HK-2 (cell line): ENCODE measurements at regions not wholly inside any gene's neighbourhood (a gene's known extent, or its start where the extent isn't known, plus 50 kb on each side); places are given as distances from the start of the nearest gene placed in this dataset.
"Not testable (repeated sequence)": the region's sequence is repeated elsewhere in the genome, so short reads cannot be mapped to it uniquely, and the experiment has no call there.

Experiments
- DNase-seq: peaks from one replicate; pipeline ENCODE4 v3.0.0-alpha.2; 2018; ENCODE audit not compliant: unreplicated experiment

GRCh38 chr2:239746559-239747246 lies 278.4 kb downstream of the NDUFA10 start:
- DNase-seq: no peak

GRCh38 chr2:239745386-239746227 lies 279.5 kb downstream of the NDUFA10 start:
- no peak for DNase-seq

DNA sequence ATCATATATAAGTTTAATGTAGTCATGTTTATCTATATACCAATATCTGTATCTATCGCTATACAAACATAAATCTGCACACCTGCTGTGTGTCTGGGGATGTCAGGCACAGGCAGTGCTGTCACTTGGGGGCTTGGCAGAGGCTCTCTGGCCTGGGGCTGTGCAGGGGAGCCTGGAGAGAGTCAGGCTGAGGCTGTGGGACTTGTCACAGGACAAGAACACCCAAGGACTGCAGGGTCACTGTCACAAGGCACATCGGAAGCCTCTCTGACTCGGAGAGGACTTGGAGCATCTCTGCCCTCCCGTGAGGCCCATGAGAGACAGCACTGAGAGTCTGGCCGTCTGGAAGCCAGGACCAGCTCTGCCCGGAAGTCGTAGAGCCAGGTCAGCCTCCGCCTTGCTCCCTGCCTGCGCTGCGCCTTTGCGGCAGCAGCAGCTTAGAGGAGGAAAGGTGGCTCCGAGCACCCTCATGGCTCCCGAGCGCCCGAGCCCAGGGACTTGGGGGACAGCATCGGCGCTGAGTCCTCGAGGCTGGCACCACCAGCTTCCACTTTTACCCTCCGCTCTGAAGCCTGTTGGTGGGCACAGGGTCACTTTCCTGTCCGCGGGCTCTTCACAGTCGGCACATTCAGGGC lies 280.3 kb downstream of the NDUFA10 start:
- no peak for DNase-seq

DNA sequence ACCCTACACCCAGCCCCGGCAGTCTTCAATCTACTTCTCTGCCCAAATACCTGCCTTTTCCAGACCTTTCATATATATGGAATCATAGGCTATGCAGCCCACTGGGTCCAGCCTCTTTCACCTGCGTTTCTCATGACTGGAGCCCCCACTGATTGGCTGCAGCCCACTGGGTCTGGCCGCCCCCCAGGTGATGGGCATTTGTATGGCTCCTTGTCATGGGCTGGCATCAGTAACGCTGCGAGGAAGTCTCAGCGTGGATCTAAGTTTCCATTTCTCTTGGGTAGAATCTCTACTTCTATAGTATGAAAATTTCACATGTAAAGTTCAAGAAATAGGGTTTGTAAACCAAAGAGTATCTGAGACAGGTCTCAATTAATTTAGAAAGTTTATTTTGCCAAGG lies 281.9 kb downstream of the NDUFA10 start:
- DNase-seq: no peak

DNA sequence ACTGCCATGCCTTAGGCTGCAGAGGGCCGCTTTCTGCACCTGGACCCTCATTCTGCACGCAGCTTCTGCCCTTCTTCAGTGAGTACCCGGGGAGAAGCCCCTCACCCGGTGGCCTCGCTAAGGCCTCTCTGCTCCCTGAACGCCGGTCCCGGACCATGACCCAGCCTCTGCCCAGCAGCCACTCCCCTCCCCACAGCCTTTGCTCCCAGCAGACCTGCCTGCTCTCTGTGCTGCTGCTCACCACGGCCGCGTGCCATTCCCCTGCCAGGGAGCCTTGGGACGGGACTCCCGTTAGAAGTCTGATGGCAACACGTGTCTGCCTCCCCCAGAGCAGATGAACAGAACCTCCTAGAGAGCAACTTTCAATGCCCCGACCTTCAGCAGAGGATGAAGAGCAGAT lies 282.8 kb downstream of the NDUFA10 start:
- no peak for DNase-seq

DNA sequence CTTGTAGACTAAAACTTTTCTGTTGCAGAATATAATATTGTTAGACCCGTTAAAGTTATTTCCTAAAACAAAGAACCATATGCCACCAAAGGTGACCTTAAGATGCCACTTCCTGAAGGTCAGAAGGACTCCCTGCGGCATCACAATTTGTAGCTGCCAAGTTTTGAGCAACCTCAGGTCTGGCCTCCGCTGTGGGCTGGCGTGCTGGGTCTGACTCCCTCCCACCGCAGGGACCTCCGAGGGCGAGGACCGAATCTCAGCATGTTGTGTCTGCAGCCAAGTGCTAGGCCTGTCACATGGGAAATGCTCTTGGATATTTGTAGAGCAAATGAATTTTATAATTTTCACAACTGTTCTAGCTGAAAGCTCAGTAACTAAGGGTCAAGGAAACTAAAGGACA lies 285.9 kb downstream of the NDUFA10 start:
- DNase-seq: no peak

DNA sequence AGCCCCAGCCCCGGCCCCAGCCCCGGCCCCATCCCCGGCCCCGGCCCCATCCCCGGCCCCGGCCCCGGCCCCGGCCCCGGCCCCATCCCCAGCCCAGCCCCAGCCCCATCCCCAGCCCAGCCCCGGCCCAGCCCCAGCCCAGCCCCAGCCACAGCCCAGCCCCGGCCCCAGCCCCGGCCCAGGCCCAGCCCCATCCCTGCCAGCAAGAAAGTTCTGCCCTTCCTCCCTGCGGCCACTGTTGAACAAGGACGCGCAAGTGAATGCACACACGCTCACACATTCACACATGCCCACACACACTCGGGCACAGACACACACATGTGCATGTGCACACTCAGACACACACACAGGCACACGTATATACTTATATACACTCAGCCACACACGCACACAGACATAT lies 287.0 kb downstream of the NDUFA10 start:
- no peak for DNase-seq

DNA sequence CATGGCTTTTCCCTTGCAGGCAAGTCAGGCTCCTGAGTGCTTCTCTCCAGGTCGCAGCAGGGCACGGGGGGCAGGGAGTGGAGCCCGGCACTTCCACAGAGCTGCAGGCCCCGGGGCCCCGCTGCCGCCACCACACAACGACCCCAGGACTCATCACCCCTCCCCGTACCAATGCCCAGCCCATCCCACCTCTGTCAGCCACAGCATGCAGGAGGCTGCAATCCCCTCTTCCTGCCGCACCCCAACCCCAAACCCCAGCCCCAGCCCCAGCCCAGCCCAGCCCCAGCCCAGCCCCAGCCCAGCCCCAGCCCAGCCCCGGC lies 288.0 kb downstream of the NDUFA10 start:
- no peak for DNase-seq

- no peak for DNase-seq
Observed at GRCh38 chr2:239736358-239737143, 288.6 kb downstream of the NDUFA10 start.

- no peak for DNase-seq
Observed at GRCh38 chr2:239735829-239736357, 289.2 kb downstream of the NDUFA10 start.

DNA sequence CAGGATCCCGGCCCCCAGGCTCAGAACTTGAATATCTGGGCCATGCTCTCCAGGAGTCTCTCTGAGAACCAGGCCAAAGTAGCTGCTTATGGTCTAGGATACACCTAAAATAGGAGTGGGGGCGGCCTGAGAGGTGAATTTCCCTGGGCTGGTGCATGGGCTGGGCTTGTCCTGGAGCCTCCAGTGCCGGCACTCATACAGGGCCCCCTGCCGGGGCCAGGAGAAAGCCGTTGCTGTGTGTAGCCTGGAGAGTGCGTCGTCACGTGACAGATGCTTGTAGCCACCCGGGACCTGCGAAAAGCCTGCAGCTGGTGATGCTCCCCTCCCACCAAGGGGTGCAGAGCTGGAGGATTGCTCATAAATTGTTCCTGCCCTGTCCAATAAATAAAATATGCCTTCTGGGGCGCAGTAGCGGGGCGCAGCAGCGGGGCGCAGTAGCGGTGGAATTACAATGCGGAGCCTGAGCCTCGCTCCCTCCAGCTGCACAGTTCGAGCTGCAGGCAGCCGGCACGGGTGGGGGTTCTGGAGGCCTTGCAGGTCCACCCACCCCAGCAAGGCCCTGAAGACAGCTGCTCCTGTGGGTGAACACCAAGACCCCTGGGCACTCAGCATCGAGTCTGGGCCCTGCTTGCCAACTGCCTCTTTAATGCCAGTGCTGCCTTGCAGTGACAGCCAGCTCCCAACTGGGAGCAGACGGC lies 289.9 kb downstream of the NDUFA10 start:
- no peak for DNase-seq

GRCh38 chr2:239734436-239735005 lies 290.6 kb downstream of the NDUFA10 start:
- DNase-seq: no peak

- no peak for DNase-seq
Observed at GRCh38 chr2:239732666-239733010, 292.5 kb downstream of the NDUFA10 start.

- no peak for DNase-seq
Observed at GRCh38 chr2:239731998-239732665, 293.0 kb downstream of the NDUFA10 start.

DNA sequence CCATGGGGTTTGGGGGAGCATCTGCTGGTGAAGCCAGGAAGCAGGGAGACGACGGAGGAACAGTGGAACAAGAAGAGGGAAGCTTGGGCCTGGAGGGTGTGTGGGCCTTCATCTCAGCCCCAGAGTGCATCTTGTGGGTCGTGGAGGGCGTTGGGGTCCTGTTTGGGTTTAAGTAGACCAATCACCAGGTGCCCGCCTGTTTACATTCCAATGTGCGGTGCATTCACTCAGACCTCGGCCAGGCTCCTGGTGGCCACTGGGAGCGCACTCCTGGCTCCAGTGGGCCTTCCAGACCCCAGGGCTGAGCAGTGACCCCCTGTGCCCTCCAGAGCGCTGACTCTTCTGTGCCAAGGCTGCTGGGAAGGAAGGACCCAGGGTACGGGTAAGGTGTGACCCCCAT lies 293.7 kb downstream of the NDUFA10 start:
- no peak for DNase-seq

GRCh38 chr2:239730897-239731296 lies 294.2 kb downstream of the NDUFA10 start:
- no peak for DNase-seq

- not testable (repeated sequence) for DNase-seq
Observed at GRCh38 chr2:239730567-239730882, 294.6 kb downstream of the NDUFA10 start.

DNA sequence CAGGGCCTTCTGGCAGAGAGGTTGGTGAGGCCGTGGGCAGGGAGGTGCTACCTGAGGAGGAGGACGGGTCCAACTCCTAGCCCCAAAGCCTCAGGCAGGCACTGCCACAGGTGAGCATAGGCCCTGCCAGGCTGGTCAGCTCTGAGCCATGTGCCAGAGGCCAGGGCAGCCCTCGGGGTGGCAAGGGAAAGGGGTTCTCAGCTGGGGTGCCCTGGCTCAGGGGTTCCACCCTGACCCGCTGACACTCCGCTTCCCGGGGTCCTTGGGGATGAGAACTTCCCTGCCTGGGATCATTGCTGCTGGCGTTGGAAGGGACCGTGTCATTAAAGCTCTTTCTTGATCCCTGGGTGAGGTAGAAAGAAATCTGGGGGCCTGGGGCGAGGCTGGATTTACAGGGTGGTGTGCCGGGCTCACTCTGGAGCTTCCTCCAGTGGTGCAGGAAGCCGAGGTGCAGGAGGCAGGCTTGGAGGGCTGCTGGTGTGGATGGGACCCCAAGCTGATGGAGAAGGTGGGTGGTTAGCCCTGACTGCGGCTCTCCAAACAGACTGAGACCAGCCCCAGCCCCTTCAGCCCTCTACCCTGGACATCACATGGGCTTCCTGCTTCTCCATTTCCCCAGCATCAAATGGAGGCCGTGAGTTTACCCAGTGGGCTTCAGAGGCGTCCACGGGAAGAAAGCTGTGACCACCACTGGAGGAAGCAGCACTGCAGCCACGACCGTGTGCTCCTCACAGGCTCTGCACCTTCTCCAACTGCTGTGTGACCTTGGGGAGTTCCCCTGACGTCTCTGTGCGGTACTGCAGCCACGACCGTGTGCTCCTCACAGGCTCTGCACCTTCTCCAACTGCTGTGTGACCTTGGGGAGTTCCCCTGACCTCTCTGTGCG lies 295.2 kb downstream of the NDUFA10 start:
- no peak for DNase-seq

GRCh38 chr2:239729151-239729550 lies 296.0 kb downstream of the NDUFA10 start:
- DNase-seq: no peak

DNA sequence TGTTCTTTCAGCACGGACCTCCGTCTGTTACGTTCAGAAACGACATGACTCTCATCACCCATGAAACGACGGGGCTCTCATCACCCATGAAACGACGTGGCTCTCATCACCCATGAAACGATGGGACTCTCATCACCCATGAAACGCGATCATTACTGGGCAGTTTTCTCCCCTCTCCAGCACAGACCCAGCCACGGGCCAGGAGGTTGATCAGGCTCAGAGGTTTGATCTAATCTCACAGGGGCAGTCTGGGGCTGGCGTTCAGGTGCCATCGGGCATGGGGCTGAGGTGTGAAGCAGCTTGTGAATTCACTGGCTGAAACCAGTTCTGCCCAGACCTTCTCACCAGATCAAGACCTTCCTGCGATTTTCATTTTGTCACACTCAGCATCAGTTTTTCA lies 296.4 kb downstream of the NDUFA10 start:
- DNase-seq: no peak
